HEK293T (cell line): ENCODE measurements at regions not wholly inside any gene's neighbourhood (a gene's known extent, or its start where the extent isn't known, plus 50 kb on each side); places are given as distances from the start of the nearest gene placed in this dataset.

Source experiments
- ARNT ChIP-seq: fragments of 450-650 bp; IDR thresholded peaks from 2 replicates; pipeline ENCODE4 v1.6.1; 2017; ENCODE audit warnings: mild to moderate bottlenecking
- BHLHE40 ChIP-seq: fragments of 450-650 bp; IDR thresholded peaks from 2 replicates; pipeline ENCODE4 v1.6.1; 2016; ENCODE audit warnings: mild to moderate bottlenecking, moderate library complexity, borderline replicate concordance
- CTBP1 ChIP-seq: fragments of 450-650 bp; IDR thresholded peaks from 2 replicates; pipeline ENCODE4 v1.6.1; 2016; ENCODE audit warnings: borderline replicate concordance
- ELF4 ChIP-seq: fragments of 450-650 bp; IDR thresholded peaks from 2 replicates; pipeline ENCODE4 v1.6.1; 2017; ENCODE audit warnings: antibody characterized with exemption
- FOXK2 ChIP-seq: fragments of 450-650 bp; IDR thresholded peaks from 2 replicates; pipeline ENCODE4 v1.6.1; 2016; ENCODE audit warnings: mild to moderate bottlenecking
- FOXM1 ChIP-seq: fragments of 450-650 bp; IDR thresholded peaks from 2 replicates; pipeline ENCODE4 v1.6.1; 2017; ENCODE audit warnings: mild to moderate bottlenecking, borderline replicate concordance
- HDGF ChIP-seq: fragments of 450-650 bp; IDR thresholded peaks from 2 replicates; pipeline ENCODE4 v1.6.1; 2017; ENCODE audit warnings: antibody characterized with exemption, borderline replicate concordance
- NFRKB ChIP-seq: fragments of 450-650 bp; IDR thresholded peaks from 2 replicates; pipeline ENCODE4 v1.6.1; 2016; ENCODE audit warnings: mild to moderate bottlenecking, moderate library complexity
- SUZ12 ChIP-seq: fragments of 450-650 bp; IDR thresholded peaks from 2 replicates; pipeline ENCODE4 v1.6.1; 2016; ENCODE audit warnings: mild to moderate bottlenecking
- ZNF384 ChIP-seq: fragments of 450-650 bp; IDR thresholded peaks from 2 replicates; pipeline ENCODE4 v1.6.1; 2016

GRCh38 chr3:192010490-192010889 lies 549.5 kb downstream of the PYDC2 start:
- TF ChIP-seq NFRKB (no peak), FOXK2 (no peak), BHLHE40 (no peak), ZNF384 (no peak), ELF4 (no peak), CTBP1 (no peak), SUZ12 (no peak), HDGF (no peak), FOXM1 (no peak), ARNT (no peak)
